ENCODE measurements at regions not wholly inside any gene's neighbourhood (a gene's known extent, or its start where the extent isn't known, plus 50 kb on each side); places are given as distances from the start of the nearest gene placed in this dataset.
"Not testable (repeated sequence)": the region's sequence is repeated elsewhere in the genome, so short reads cannot be mapped to it uniquely, and the experiment has no call there.

GRCh38 chr2:57181315-57182038 is 865.1 kb upstream of the VRK2 start:
- DNase-seq = peak; percentile 62

GRCh38 chr2:57182916-57183315 is 863.7 kb upstream of the VRK2 start:
- DNase-seq = peak; percentile 42

GRCh38 chr2:57185568-57185967 is 861.0 kb upstream of the VRK2 start:
- DNase-seq = no peak

- no peak for DNase-seq
Measured at GRCh38 chr2:57190007-57190406, 856.6 kb upstream of the VRK2 start.

- no peak for DNase-seq
Measured at GRCh38 chr2:57199663-57200062, 846.9 kb upstream of the VRK2 start.

- DNase-seq = no peak
Measured at GRCh38 chr2:57204364-57204763, 842.2 kb upstream of the VRK2 start.

GRCh38 chr2:57205241-57205640 is 841.4 kb upstream of the VRK2 start:
- DNase-seq = no peak

GRCh38 chr2:57207191-57207590 is 839.4 kb upstream of the VRK2 start:
- no peak for DNase-seq

GRCh38 chr2:57209799-57210198 is 836.8 kb upstream of the VRK2 start:
- no peak for DNase-seq

GRCh38 chr2:57210855-57211254 is 835.8 kb upstream of the VRK2 start:
- DNase-seq = no peak

GRCh38 chr2:57217013-57217412 is 829.6 kb upstream of the VRK2 start:
- DNase-seq = no peak

- no peak for DNase-seq
Measured at GRCh38 chr2:57218206-57218605, 828.4 kb upstream of the VRK2 start.

- DNase-seq = not testable (repeated sequence)
Measured at GRCh38 chr2:57229706-57230105, 816.9 kb upstream of the VRK2 start.

GRCh38 chr2:57232341-57232740 is 814.3 kb upstream of the VRK2 start:
- not testable (repeated sequence) for DNase-seq

- DNase-seq = not testable (repeated sequence)
Measured at GRCh38 chr2:57251495-57251894, 795.1 kb upstream of the VRK2 start.

GRCh38 chr2:57276408-57276807 is 770.2 kb upstream of the VRK2 start:
- DNase-seq = not testable (repeated sequence)

- DNase-seq = no peak
Measured at GRCh38 chr2:57278451-57278850, 768.2 kb upstream of the VRK2 start.

GRCh38 chr2:57291209-57291608 is 755.4 kb upstream of the VRK2 start:
- DNase-seq = no peak

- no peak for DNase-seq
Measured at GRCh38 chr2:57296795-57297517, 749.6 kb upstream of the VRK2 start.

- DNase-seq = no peak
Measured at GRCh38 chr2:57313678-57314077, 732.9 kb upstream of the VRK2 start.

- no peak for DNase-seq
Measured at GRCh38 chr2:57314682-57315081, 731.9 kb upstream of the VRK2 start.

GRCh38 chr2:57330447-57330846 is 716.2 kb upstream of the VRK2 start:
- DNase-seq = peak; percentile 21

- DNase-seq = no peak
Measured at GRCh38 chr2:57333221-57333620, 713.4 kb upstream of the VRK2 start.

- no peak for DNase-seq
Measured at GRCh38 chr2:57343391-57344006, 703.1 kb upstream of the VRK2 start.
